ENCODE measurements at regions not wholly inside any gene's neighbourhood (a gene's known extent, or its start where the extent isn't known, plus 50 kb on each side); places are given as distances from the start of the nearest gene placed in this dataset.

GRCh38 chr6:125485757-125486156 lies 184.0 kb upstream of the HDDC2 start:
- Histone ChIP-seq H3K4me1 (replicated peaks in 1 of 4; ENCODE audit: control insufficient read depth in 3 of 4, insufficient read depth in 4 of 4, low read length in 3 of 4) (peaks cover 0 to 2% (median 0%) of the 10 kb centered on the region in 4 experiments; a peak in 2 of 7 replicates), H3K23me2 (ENCODE audit: low read depth, low read length) (no peaks in the 10 kb centered on the region; the same call in 1 of the 2 replicates), H3K36me3 (ENCODE audit: control insufficient read depth in 2 of 4, insufficient read depth in 4 of 4, low read length in 3 of 4) (no peaks in the 10 kb centered on the region), H3K18ac (ENCODE audit: extremely low read depth, low read length) (no peak overlapping the region), H2BK15ac (ENCODE audit: low read length) (no peak overlapping the region), H4K8ac (ENCODE audit: extremely low read depth, insufficient read depth, low read length) (no peak overlapping the region), H3K27ac (ENCODE audit: low read depth, low read length) (no peak overlapping the region), H3K4ac (replicated peaks; ENCODE audit: insufficient read length, low read depth, low read length) (no peak overlapping the region), H4K20me1 (replicated peaks in 1 of 2; ENCODE audit: control insufficient read depth in 1 of 2, insufficient read depth in 2 of 2, low read length in 2 of 2) (no peaks in the 10 kb centered on the region), H4K5ac (ENCODE audit: insufficient read length, low read depth, low read length) (no peak overlapping the region), H2AFZ (ENCODE audit: low read length) (no peak overlapping the region), H3K27me3 (replicated peaks in 1 of 4; ENCODE audit: control insufficient read depth in 3 of 4, extremely low read depth in 1 of 4, insufficient read depth in 3 of 4, low read length in 3 of 4) (no peaks in the 10 kb centered on the region), H3K79me2 (ENCODE audit: control insufficient read depth in 1 of 2, insufficient read depth in 2 of 2, low read length in 2 of 2) (no peaks in the 10 kb centered on the region), H2BK5ac (ENCODE audit: low read depth, low read length) (no peak overlapping the region), H3K9ac (replicated peaks in 1 of 4; ENCODE audit: extremely low read depth in 1 of 4, low read depth in 3 of 4, low read length in 3 of 4) (no peak overlapping the region), H3K4me2 (ENCODE audit: insufficient read depth in 1 of 2, low read depth in 2 of 2, low read length in 2 of 2) (no peak overlapping the region), H3K56ac (replicated peaks; ENCODE audit: insufficient read length, low read depth, low read length) (no peak overlapping the region), H3K14ac (ENCODE audit: insufficient read length) (no peak overlapping the region), H3K9me3 (ENCODE audit: insufficient read depth in 2 of 2, low read depth in 1 of 2, low read length in 1 of 2) (no peaks in the 10 kb centered on the region), H3K23ac (ENCODE audit: insufficient read length) (no peak overlapping the region), H3K79me1 (ENCODE audit: low read depth, low read length) (no peaks in the 10 kb centered on the region), H4K91ac (replicated peaks; ENCODE audit: insufficient read length, low read length) (no peak overlapping the region), H2BK120ac (replicated peaks; ENCODE audit: low read depth, low read length) (no peak overlapping the region), H2BK20ac (ENCODE audit: low read length) (no peak overlapping the region), H2AK5ac (ENCODE audit: low read depth, low read length) (no peak overlapping the region), H3K4me3 (ENCODE audit: extremely low read depth in 1 of 4, insufficient read depth in 2 of 4, low read depth in 3 of 4, low read length in 4 of 4) (no peak overlapping the region), H2BK12ac (ENCODE audit: low read depth, low read length) (no peak overlapping the region)
- ChIA-PET CTCF (ENCODE audit: partially characterized antibody) (interaction anchor here (1.7 kb wide), 1 partner anchor 11 kb away, joined by 4 read pairs; no protein-coding TSS in a partner anchor), POLR2A (ENCODE audit: partially characterized antibody) (interaction anchor here (0.5 kb wide), 1 partner anchor 12 kb away, joined by 3 read pairs; no protein-coding TSS in a partner anchor)
- no peak for DNase-seq (ENCODE audit: low read depth in 1 of 2, low spot score in 2 of 2)
- FAIRE-seq, result no peak
- WGBS, 2 experiments (ENCODE audit: extremely low coverage in 1 of 2, insufficient coverage in 1 of 2, insufficient read length in 1 of 2, insufficient replicate concordance in 2 of 2, low coverage in 1 of 2, low lambda C conversion rate in 2 of 2, missing lambda C conversion rate in 1 of 2), result 75% methylated on average over 4 of the region's 4 CpGs; no CpG with 5 or more reads in 1 of the 2 experiments
- TF ChIP-seq RAD21 (IDR thresholded peaks at IDR 0.05 in 1 of 2, conservative IDR thresholded peaks at IDR 0.05 in 1 of 2; ENCODE audit: low read depth in 2 of 2, low read length in 2 of 2), result no peak
- no peak for TF ChIP-seq RBBP5 (IDR thresholded peaks at IDR 0.05; ENCODE audit: borderline replicate concordance, low read depth, low read length)
- no peak for TF ChIP-seq MAFK (IDR thresholded peaks at IDR 0.05; ENCODE audit: low read depth, low read length)
- TF ChIP-seq BRCA1 (IDR thresholded peaks at IDR 0.05; ENCODE audit: low read depth, low read length), result no peak
- TF ChIP-seq SRF (IDR thresholded peaks at IDR 0.05; ENCODE audit: low read depth, low read length), result no peak
- no peak for TF ChIP-seq PHF8 (conservative IDR thresholded peaks at IDR 0.05; ENCODE audit: low read depth, low read length)
- TF ChIP-seq POU5F1 (IDR thresholded peaks at IDR 0.05; ENCODE audit: low read depth, low read length), result no peak
- TF ChIP-seq SP2 (IDR thresholded peaks at IDR 0.05; ENCODE audit: low read length), result no peak
- no peak for TF ChIP-seq BACH1 (IDR thresholded peaks at IDR 0.05; ENCODE audit: low read length)
- no peak for TF ChIP-seq EGR1 (IDR thresholded peaks at IDR 0.05; ENCODE audit: borderline replicate concordance, low read depth, low read length)
- no peak for TF ChIP-seq TCF12 (IDR thresholded peaks at IDR 0.05; ENCODE audit: low read depth, low read length)
- no peak for TF ChIP-seq HDAC6 (IDR thresholded peaks at IDR 0.05; ENCODE audit: low read depth, low read length)
- TF ChIP-seq CEBPB (IDR thresholded peaks at IDR 0.05; ENCODE audit: low read depth, low read length), result no peak
- TF ChIP-seq SIN3A (conservative IDR thresholded peaks at IDR 0.05 in 1 of 2, IDR thresholded peaks at IDR 0.05 in 1 of 2; ENCODE audit: low read depth in 1 of 2, low read length in 2 of 2), result no peak
- no peak for TF ChIP-seq SIRT6 (IDR thresholded peaks at IDR 0.05; ENCODE audit: low read length)
- no peak for TF ChIP-seq NANOG (IDR thresholded peaks at IDR 0.05; ENCODE audit: insufficient read depth, low read depth, low read length, poor library complexity, severe bottlenecking)

Measured in H1 (cell line).